ENCODE measurements at regions not wholly inside any gene's neighbourhood (a gene's known extent, or its start where the extent isn't known, plus 50 kb on each side); places are given as distances from the start of the nearest gene placed in this dataset.

DNA sequence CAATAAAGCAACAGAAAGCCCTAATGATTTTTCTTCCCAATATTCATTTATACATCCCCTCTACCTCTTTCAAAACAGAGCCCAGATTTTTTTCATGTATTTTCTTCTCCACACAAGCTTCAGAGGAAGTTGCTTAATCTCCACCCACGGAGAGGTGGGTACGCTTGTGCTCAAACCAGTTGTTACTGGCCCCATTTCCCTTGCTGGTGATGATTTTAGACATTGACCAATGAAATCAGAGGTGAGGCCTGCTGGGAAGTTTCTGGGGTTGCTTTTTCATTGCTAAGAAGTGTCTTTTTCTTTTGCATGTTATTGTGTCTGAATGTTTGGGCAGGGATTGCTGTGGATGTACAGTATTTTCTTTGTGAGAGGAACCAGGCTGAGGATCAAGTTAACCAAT, 448.1 kb upstream of the B3GALT2 start:
- no peak for DNase-seq

DNA sequence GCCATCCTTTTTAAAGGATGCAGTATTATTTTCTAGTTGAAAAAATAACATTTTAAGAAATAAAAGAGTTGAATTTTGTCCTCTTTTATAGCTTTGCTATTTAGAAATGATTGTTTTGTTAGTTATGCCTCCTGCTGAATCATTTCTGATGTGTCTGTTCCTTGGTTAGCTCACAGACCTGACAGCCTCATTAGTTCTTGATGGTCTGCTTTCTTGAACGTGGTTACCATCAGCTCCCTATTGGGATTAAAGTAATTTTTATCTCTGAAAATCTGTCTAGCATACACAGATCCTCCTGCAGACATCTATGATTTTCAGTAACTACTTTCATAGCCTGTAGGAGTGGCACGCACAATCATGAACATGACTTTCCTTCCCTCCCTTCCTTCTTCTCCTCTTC, 447.6 kb upstream of the B3GALT2 start:
- no peak for DNase-seq

DNA sequence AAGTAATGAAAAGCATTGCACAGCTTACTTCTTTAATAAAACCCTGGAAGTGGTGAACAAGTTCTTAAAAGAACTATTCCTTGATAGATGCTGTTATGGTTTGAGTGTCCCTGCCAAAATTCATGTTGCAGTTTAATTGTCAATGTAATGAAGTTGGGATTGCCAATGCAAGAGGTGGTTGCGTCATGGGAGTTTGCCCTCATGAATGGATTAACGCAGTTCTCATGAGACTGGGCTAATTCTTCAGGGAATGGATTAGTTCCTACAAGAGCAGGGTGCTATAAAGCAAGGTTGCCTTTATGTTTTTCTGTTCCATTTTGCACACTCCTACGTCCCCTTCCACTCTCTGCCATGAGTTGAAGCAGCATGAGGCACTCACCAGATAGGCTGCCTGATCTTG, 446.7 kb upstream of the B3GALT2 start:
- no peak for DNase-seq

DNA sequence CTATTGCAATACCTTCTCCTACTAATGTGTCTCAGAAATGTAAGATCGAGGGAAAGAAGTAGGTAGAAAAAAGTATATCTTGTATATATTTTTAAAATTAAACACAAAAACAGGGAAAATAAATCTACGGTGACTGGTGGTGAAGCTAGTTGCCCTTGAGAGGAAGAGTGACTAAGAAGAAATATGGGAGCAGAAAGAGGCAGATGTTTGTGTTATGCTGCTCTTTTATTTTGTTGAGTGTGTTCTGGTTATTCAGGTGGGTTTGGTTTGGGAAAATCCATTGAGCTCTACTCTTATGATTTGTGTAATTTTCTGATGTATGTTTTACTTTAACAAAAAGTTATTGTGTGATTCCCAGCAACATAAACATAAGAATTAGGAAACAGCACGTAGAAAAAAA, 444.9 kb upstream of the B3GALT2 start:
- no peak for DNase-seq

DNA sequence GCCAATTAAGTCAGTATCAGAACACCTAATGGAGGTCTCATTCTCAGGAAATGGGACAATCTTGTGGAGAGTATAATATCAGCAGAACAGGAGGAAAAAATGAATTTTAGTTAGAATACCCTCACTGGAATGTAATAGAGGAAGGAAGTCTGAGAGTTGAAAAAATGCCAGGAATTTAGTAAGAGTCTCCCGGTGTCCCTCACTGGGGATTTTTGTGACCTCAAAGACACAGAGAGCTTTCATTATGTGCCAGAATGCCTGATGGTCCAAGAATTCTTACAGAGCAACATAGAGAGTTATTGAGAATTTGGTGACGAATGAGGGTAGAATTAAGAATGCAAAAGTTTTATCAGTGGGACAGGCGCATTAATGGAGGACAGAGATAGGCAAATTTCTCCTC, 443.5 kb upstream of the B3GALT2 start:
- DNase-seq = no peak

DNA sequence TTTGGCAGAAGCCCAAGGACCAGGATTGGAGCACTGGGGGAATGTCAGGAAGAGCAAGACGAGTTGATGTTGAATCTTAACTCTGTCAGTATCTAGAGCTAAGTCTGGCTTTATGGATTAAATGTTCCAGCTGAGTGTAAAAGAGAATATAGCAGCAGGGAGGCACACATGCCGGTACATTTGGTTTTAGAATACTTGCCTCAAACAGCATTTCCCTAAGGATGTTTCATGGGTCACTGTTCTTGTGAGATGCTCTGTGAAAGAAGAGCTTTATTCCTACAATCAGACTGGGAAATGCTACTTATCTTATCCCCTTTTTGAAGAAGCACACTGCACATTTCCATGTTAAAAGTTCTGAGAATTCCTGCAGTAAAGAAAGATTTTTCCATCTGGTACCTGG, 440.3 kb upstream of the B3GALT2 start:
- no peak for DNase-seq

DNA sequence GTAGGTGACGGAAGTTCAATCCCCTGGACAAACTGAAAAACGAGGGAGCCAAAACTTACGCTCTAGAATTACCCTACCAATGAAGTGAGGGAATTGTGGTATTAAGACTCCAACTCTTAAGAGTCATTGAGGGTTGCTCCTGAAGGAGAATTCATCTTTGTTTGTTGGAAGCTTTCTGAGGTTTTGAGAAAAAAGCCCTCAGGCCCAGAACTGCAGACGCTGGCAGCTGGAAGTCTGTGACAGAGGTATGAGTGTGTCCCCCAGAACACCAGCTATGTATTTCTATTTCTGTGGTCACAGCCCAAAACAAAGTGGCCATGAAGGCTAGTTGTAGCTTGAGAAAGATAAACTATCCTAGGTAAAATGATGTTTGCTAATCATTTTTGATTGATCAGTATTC, 438.8 kb upstream of the B3GALT2 start:
- no peak for DNase-seq

DNA sequence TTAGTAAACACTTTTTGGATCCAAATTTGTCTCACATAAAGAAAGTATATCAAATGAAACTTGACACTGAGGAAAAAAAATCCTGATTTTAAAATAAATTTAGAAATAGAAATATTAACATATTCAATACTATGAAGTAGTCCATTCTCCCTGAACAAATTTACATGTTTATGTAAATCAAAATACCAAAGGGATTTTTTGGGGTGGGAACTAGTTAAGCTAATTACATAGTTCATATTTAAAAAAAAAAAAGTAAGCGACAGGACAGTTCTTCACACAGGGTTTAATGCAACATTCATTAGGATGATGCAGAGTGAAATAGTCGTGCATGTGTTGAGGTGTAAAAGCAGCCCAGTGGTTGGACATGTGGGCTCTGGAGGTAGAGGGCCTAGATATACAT, 433.5 kb upstream of the B3GALT2 start:
- no peak for DNase-seq

DNA sequence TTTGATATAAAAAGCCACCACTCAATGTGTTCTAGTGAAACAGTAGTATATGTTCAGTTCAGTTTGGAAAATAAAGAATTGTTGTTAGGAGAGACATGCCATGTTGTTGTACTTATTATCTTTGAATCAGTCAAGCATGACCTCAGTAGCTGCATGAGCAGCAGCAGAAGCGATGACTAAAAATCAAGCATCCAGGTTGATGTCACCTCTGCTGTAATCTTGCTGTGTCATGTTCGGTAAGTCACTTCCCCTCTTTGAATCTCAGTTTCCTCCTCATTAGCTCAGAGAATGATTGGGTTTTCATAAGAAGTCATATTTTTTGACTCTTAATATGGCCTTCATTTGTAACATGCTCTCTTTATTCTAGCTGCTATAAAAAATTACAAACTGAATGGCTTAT, 428.4 kb upstream of the B3GALT2 start:
- no peak for DNase-seq

DNA sequence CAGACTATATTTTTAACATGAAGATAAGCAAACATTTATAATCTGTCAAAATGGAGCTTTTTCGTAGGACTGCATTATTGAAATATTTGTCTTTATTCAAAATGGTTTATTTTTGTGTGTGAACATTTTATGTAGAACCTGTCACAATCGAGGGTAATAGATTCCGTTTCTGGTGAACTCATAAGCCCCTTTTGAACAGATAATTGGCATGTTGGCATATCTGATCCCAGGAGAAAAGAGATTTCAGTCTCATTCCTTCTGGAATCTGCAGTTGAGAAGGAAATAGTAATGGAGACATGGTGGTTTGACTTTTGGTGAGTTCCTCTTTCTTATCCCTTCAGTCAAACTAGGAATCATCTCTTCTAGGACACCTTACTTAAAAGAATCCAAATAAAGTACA, 427.9 kb upstream of the B3GALT2 start:
- DNase-seq = no peak

DNA sequence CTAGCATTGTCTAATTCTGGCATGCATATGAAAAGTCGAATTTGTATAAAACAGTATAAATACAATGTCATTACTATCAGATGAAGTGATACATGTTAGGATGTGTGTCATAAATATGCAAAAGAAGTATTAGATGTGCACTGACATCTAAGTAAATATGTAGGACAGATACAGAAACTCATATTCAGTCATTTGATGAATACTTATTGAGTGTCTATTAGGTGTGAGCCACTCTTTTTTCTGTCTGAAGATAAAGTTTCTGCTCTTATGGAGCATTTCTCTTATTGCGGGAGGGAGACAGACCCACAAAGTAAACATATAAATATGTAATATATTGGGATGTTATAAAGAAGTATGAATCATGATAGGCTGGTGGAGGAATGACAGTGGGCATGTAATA, 426.6 kb upstream of the B3GALT2 start:
- no peak for DNase-seq

DNA sequence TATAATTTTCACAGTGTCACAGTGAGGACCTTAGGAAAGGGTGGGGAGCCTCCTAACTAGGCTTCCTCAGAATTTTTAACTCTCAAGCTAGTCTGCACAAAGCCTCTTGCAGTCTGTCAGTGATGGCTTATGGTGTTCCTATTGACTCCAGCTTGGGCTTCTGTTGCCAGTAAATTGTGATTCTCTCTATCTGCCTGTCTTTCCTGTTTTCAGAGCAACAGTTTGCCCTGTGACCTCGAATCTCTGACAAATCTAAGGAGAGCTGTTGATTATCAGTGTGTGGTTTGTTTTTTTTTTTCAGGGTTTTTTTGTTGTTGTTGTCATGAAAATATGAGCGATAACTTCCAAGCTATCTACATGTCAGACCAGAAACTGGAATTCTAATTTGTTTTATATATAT, 423.2 kb upstream of the B3GALT2 start:
- no peak for DNase-seq

DNA sequence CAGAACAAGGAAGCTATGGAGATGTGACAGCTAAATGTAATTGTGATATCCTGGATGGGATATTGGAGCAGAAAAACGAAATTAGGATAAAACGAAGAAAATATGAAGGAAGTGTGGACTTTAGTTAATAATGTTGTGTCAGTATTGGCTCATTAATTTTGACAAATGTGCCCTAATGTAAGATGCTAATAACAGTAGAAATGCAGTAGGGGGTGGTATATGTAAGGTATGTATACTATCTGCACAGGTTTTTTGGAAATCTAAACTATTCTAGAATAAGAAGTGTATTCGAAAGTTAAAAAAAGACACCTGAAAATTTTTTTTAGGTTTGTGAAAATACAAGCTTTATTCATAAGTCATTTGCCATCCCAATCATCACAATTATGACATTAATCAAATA, 421.4 kb upstream of the B3GALT2 start:
- no peak for DNase-seq

DNA sequence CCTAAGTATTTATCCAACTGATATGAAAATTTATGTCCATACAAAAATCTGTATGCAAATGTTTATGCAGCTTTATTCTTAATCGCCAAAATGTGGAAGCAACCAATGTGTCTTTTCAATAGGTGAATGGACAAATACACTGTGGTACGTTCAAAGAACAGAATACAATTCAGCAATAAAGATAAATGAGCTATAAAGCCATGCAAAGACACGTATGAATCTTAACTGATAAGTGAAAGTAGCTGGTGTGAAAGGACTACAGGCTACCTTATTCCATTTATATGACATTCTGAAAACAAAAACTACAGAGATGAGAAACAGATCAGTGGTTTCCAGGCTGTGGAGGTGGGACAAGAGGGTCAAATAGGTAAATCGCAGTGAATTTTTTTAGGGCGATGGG, 419.6 kb upstream of the B3GALT2 start:
- DNase-seq = no peak

DNA sequence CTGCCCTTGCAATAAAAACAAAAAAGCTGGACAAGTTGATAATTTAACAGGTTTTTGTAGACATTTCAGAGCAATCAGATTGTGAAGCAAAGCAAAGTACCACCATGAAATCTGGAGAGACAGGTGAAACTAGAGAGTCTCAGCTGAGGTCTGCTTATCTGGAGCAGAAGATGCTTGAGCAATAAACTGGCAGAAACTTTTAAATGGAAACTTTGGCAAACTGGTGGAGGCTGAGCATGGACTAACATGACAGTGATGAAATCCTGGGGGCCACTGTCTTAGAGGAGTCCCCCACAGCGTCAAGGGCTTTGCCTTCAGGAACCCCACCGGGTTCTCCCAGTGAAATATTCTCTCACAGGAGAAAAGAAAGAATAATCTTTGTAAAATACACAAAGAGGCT, 416.3 kb upstream of the B3GALT2 start:
- no peak for DNase-seq

DNA sequence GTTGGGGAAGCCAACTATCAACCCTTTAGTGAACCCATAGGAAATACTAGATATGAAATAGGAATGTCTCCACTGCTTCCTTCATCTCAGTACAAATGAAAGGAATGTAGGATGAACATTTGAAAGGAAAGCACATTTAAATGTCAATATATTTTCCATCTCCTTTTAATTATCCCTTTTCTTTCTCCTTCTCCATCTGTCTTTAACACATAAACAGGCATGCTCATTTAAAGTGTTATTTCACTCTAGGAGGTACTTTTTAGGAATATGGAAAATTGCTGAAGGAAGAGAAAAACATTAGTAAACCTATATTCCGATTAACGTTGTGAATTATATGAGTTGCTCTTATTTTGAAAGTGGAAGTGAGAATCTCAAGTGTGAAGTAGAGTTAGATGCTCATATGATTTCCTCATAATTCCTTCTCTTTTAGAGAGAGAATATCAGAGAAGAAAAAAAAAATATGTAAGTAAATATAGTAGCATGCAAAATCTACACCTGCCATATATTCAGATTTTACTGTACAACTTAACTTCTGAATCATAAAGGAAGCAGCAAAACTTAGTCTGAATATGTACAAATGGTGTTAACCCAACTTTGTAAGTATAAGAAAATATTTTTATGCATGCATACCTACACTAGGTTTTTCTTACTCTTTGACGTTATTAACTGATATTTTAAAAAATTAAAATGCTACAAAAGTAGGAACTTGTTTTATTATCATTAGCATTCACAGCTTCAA, 406.9 kb upstream of the B3GALT2 start:
- no peak for DNase-seq

DNA sequence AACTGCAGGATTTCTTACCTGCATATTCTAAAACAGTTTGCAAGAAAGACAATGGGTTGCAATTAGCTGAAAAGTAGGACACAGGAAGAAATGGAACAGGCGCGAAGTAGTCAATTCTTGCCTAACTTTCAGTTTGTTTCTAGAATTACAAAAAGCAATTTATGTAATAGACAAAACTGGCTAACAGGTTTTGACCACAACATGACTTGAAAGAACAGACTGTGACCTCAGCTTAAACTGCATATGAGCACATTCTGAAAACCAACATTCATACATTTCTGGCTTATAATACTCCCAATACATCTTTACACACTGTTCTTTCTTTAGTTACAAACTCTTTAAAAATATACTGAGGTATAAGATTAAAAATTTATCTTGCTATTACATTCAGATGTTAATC, 405.9 kb upstream of the B3GALT2 start:
- no peak for DNase-seq

DNA sequence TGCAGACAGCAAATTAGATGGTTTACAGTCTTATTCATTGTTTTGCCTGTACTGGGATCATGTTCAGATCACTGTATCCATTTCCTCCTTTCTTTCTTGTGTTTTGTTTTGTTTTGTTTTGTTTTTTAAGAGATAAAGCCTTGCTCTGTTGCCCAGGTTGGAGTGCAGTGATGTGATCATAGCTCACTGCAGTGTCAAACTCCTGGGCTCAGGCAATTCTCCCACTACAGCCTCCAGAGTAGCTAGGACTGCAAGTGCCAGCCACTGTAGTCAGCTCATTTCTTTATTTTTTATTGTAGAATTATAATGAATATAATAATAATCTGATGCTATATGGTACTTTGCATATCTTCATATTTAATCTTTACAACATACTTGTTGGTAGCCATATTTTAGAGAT, 403.7 kb upstream of the B3GALT2 start:
- DNase-seq = no peak

DNA sequence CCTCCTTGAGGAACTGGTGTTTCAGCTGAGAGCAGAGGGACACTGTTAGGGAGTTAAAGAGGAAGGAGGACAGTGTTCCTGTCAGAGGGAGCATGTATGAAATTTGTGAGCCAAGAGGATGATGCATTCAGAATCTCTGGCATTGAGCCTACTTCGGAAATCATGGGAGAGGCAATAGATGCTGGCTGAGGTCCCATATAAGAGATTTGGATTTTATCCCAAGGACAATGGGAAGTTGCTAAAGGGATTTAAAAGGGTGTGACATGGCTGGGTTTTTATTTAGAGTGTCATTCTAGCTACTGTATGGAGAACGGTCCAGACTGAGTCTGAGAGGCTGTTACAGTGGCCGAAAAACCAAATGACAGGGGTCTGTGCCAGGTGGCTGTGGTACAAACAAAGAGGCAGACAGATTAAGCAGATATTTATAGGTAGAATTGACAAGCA, 403.2 kb upstream of the B3GALT2 start:
- no peak for DNase-seq

DNA sequence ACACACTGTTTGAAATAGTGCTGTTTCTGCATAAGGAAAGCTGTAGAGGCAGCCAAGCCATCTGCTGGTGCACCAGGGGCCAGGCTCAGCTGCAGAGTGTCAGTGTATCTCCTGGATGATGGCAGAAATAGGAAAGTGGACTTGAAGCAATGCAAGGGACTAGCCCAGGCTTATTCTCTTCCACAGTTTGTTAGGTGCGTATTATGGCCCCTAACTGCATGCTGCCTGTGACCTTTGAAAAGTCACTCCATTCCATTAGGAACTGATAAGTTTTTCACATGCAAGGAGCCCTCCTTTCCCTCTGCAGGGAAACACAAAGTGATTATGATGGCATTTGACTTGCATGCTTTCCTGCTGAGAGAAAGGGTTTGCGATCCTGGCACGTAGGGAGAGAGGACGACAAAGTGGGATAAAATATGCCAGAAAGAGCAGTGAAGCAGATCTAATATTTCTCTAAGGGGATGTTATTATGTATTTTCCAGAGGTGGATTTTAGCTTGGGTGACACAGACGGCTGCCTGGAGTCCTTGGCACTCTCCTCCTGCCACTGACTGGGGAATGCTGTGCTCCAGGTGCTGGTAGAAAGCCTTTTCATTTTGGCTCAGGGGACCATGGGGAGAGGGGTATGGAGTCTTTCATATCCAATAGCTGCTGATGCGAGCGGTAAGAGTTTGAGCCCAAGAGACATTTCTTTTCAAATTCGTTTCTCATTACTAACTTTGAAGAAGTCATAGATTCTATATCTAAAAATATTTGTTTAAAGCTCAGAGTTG, 402.1 kb upstream of the B3GALT2 start:
- no peak for DNase-seq

DNA sequence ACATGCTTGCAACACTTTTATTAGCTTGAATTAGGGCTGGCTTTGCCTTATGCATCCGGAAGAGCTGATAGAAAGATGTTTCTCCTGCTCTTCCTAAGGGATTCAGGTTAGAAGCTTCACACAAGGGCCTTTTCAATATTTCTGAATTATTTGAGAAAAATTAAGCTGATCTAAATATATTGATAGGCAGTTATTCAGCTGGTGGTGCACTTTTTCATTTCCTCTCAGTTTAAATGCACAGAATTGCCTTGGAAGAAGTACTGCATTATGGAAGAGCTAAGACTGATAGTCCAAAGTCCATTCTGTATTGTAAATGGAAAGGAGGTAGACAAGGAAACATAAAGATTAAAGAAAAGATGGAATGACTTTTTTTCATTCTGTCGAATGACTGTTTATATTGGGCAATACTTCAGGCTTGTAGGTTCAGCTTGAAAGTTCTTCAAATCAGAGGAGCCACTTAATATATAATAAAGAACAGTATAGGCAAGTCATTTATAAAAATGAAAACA, 398.4 kb upstream of the B3GALT2 start:
- no peak for DNase-seq

DNA sequence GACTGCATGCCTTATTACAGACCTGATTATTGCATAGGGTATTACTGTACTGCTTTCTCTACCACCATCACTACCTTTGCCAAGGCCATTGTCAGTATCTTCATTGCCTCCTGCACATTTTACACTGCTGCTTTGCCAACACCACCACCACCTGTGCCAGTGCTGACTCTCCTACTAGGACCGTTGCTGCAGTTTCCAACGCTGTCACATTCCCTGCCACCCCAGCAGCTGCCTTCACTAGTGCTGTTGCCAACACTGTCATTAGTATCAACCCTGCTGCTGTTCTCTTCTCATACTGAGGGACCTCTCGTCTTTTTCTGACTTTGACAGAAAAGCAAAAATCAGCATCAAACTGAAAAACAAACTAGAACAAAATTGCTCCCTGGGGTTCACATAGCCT, 394.9 kb upstream of the B3GALT2 start:
- no peak for DNase-seq

DNA sequence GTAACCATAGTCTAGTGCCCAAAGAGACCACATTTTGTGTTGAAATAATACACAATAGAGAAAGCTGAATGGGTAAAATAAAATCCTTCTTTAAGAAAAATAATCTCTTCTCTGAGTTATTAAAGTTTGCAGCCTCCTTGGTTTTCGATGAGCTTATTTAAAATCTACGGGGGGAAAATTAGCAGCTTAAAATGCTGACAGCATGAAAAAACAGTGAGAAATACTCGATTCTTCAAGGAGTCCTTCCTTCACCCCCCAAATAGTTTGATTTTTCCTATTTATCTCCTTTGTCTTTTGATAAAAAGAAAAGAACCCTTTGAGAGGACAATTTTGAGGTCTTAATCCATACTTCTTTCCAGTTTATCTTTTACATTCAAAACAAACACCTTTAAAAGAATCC, 394.0 kb upstream of the B3GALT2 start:
- DNase-seq = no peak

DNA sequence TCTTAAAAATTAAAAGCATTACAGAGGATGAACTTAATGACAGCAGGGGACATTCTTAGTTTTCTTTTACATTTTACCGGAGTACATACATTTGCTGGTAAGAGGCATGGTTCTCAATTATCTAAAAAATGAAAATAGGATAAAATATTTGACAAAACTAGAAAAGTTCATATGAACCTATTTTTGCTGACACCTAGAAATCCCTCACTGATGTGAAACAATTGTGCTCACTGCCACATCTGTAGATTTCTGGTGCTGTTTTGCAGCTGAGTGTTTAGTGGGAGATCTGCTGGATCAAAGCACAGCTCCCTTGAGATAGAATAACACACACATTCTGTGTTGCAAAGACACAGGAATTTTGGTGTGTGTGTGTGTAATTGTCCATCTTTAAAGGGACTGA, 392.9 kb upstream of the B3GALT2 start:
- no peak for DNase-seq
